Nephron progenitor cell (in vitro differentiated cells): ENCODE measurements at regions not wholly inside any gene's neighbourhood (a gene's known extent, or its start where the extent isn't known, plus 50 kb on each side); places are given as distances from the start of the nearest gene placed in this dataset.

Source experiments
- DNase-seq: peaks from one replicate; pipeline ENCODE4 v3.0.0; 2021
- H3K27ac Mint-ChIP-seq: 2 replicates; pipeline ENCODE4 v1.8.0; 2021; ENCODE audit warnings: mild to moderate bottlenecking, moderate library complexity, mixed read lengths
- H3K27me3 Mint-ChIP-seq: 2 replicates; pipeline ENCODE4 v1.8.0; 2021; ENCODE audit warnings: mild to moderate bottlenecking, low read depth, mixed read lengths; ENCODE audit not compliant: poor library complexity
- H3K36me3 Mint-ChIP-seq: 2 replicates; pipeline ENCODE4 v1.8.0; 2021; ENCODE audit warnings: low read depth, mixed read lengths
- H3K4me1 Mint-ChIP-seq: 2 replicates; pipeline ENCODE4 v1.8.0; 2021; ENCODE audit warnings: mixed read lengths
- H3K4me3 Mint-ChIP-seq: 2 replicates; pipeline ENCODE4 v1.8.0; 2021; ENCODE audit warnings: mild to moderate bottlenecking, moderate library complexity, mixed read lengths
- H3K9me3 Mint-ChIP-seq: 2 replicates; pipeline ENCODE4 v1.8.0; 2021; ENCODE audit warnings: mild to moderate bottlenecking, moderate library complexity, mixed read lengths
- CTCF ChIP-seq: fragments of 200-600 bp; sonication (generic); IDR thresholded peaks from 2 replicates; pipeline ENCODE4 v1.5.0; 2021; ENCODE audit warnings: antibody characterized with exemption

GRCh38 chr15:52844823-52845222 is 54.7 kb upstream of the ONECUT1 start:
- DNase-seq = no peak
- Mint-ChIP-seq H3K27ac (no peak overlapping the region), H3K4me3 (no peak overlapping the region), H3K4me1 (no peaks in the 10 kb centered on the region), H3K9me3 (peaks cover 5% of the 10 kb centered on the region), H3K27me3 (peaks cover 14% of the 10 kb centered on the region), H3K36me3 (no peaks in the 10 kb centered on the region)
- no peak for TF ChIP-seq CTCF
